HCT116 (cell line): ENCODE measurements at regions not wholly inside any gene's neighbourhood (a gene's known extent, or its start where the extent isn't known, plus 50 kb on each side); places are given as distances from the start of the nearest gene placed in this dataset.
"Not testable (repeated sequence)": the region's sequence is repeated elsewhere in the genome, so short reads cannot be mapped to it uniquely, and the experiment has no call there.

Experiments used
- ATAC-seq: fragments of 200-7000 bp; cut with Tn5 transposase; 2 replicates; pipeline ENCODE4 v1.9.1; 2020; ENCODE audit warnings: mild to moderate bottlenecking, moderate library complexity
- BruUV-seq: library from RNA; stranded (reverse); fragments of 400-500 nt; replicated peaks from 2 replicates; lab custom pipeline; 2021; lab: Mats Ljungman, UMichigan
- CTCF ChIA-PET: fragments of 300-600 bp; sonication (Branson Sonifier 250); formaldehyde crosslinking; loops from one replicate; lab custom pipeline; 2021; ENCODE audit warnings: antibody characterized with exemption; lab: Charles Lee
- POLR2A ChIA-PET: fragments of 300-600, 350-600 bp; sonication (Branson Sonifier 250); formaldehyde crosslinking; loops from one replicate; lab custom pipeline; 2021; ENCODE audit warnings: antibody characterized with exemption; lab: Charles Lee
- RAD21 ChIA-PET, 2 experiments: fragments of 300-600 bp; sonication (Branson Sonifier 250); formaldehyde crosslinking; loops; one replicate each; lab custom pipeline; 2023; ENCODE audit warnings: low total read pairs in 2 of 2; ENCODE audit not compliant: uncharacterized antibody in 2 of 2, unreplicated experiment in 2 of 2, low non-redundant PET in 1 of 2; lab: Charles Lee
- DNase-seq: peaks from one replicate; pipeline ENCODE4 v3.0.0-alpha.2; 2010; ENCODE audit warnings: low read depth, low spot score
- H2AFZ ChIP-seq: fragments of 200-600 bp; shearing (Covaris generic), sonication (generic); 2 replicates; pipeline ENCODE4 v1.6.1; 2017; ENCODE audit warnings: low read depth, mixed run types, mixed read lengths, antibody characterized with exemption, low read length; ENCODE audit not compliant: poor library complexity, severe bottlenecking
- H3K27ac ChIP-seq: 2 replicates; pipeline ENCODE4 v1.5.1; 2012; ENCODE audit warnings: low read depth, low read length
- H3K27me3 ChIP-seq: fragments of 200-600 bp; sonication (generic); 2 replicates; pipeline ENCODE4 v1.6.1; 2016; ENCODE audit warnings: mixed run types, low read length, mixed read lengths; ENCODE audit not compliant: insufficient read depth
- H3K36me3 ChIP-seq, 2 experiments: fragments of 200-500 bp in 1 of 2; fragments of 200-600 bp in 1 of 2; sonication (Bioruptor generic) in 1 of 2; sonication (generic) in 1 of 2; 2 replicates each; pipeline versions ENCODE4 v1.5.1 to v1.6.1; 2014 to 2016; ENCODE audit warnings: low read length in 2 of 2, inconsistent platforms in 1 of 2, mixed read lengths in 1 of 2, mixed run types in 1 of 2; ENCODE audit not compliant: insufficient read depth in 2 of 2, control insufficient read depth in 1 of 2
- H3K4me1 ChIP-seq, 2 experiments: fragments of 200-600 bp in 1 of 2; sonication (generic) in 1 of 2; 2 replicates each; pipeline versions ENCODE4 v1.5.1 to v1.6.1; 2012 to 2017; ENCODE audit warnings: low read length in 2 of 2, inconsistent platforms in 1 of 2, mild to moderate bottlenecking in 1 of 2, mixed read lengths in 1 of 2, mixed run types in 1 of 2, moderate library complexity in 1 of 2; ENCODE audit not compliant: insufficient read depth in 2 of 2, control insufficient read depth in 1 of 2
- H3K4me2 ChIP-seq: fragments of 200-600 bp; sonication (generic); 2 replicates; pipeline ENCODE4 v1.6.1; 2017; ENCODE audit warnings: mixed run types, low read length, mixed read lengths
- H3K4me3 ChIP-seq, 2 experiments: fragments of 200-600 bp in 1 of 2; sonication (generic) in 1 of 2; replicated peaks in 1 of 2; 2 replicates each; pipeline ENCODE4 v1.5.1; 2011 to 2016; ENCODE audit warnings: low read length in 2 of 2, control low read depth in 1 of 2, low read depth in 1 of 2, mild to moderate bottlenecking in 1 of 2, mixed read lengths in 1 of 2, mixed run types in 1 of 2
- H3K79me2 ChIP-seq: fragments of 200-600 bp; sonication (generic); 2 replicates; pipeline ENCODE4 v1.6.1; 2017; ENCODE audit warnings: mild to moderate bottlenecking, mixed run types, low read length, moderate library complexity, mixed read lengths; ENCODE audit not compliant: insufficient read depth
- H3K9ac ChIP-seq: fragments of 200-600 bp; sonication (generic); 2 replicates; pipeline ENCODE4 v1.6.1; 2016; ENCODE audit warnings: low read length, mixed read lengths
- H3K9me2 ChIP-seq: fragments of 200-600 bp; sonication (generic), shearing (Covaris generic); 2 replicates; pipeline ENCODE4 v1.6.1; 2017; ENCODE audit warnings: mixed run types, mild to moderate bottlenecking, moderate library complexity; ENCODE audit not compliant: insufficient read depth
- H3K9me3 ChIP-seq, 2 experiments: fragments of 200-500 bp in 1 of 2; fragments of 200-600 bp in 1 of 2; sonication (Bioruptor generic) in 1 of 2; sonication (generic) in 1 of 2; 2 replicates each; pipeline ENCODE4 v1.6.1; 2014 to 2017; ENCODE audit warnings: low read length in 2 of 2, mixed read lengths in 2 of 2, inconsistent platforms in 1 of 2, low read depth in 1 of 2, mild to moderate bottlenecking in 1 of 2, mixed run types in 1 of 2, moderate library complexity in 1 of 2; ENCODE audit not compliant: control insufficient read depth in 1 of 2, insufficient read depth in 1 of 2
- H4K20me1 ChIP-seq: fragments of 200-600 bp; sonication (generic), shearing (Covaris generic); 2 replicates; pipeline ENCODE4 v1.6.1; 2017; ENCODE audit warnings: mixed run types, mild to moderate bottlenecking, moderate library complexity; ENCODE audit not compliant: insufficient read depth
- EZH2 ChIP-seq: fragments of 200-600 bp; sonication (generic); IDR thresholded peaks from 2 replicates; pipeline ENCODE4 v1.6.1; 2017; ENCODE audit warnings: antibody characterized with exemption, mixed run types
- JUND ChIP-seq: IDR thresholded peaks from 2 replicates; pipeline ENCODE4 v1.6.1; 2012
- REST ChIP-seq: IDR thresholded peaks from 2 replicates; pipeline ENCODE4 v1.6.1; 2012; ENCODE audit warnings: low read depth
- SP1 ChIP-seq: IDR thresholded peaks from 2 replicates; pipeline ENCODE4 v1.6.1; 2012; ENCODE audit warnings: low read depth
- SRF ChIP-seq: IDR thresholded peaks from 2 replicates; pipeline ENCODE4 v1.6.1; 2012; ENCODE audit warnings: low read depth
- TCF7L2 ChIP-seq: IDR thresholded peaks from 2 replicates; pipeline ENCODE4 v1.7.0; 2011; ENCODE audit warnings: borderline replicate concordance, inconsistent platforms; ENCODE audit not compliant: insufficient read depth, insufficient read length; ENCODE audit errors: extremely low read depth
- ZFX ChIP-seq: fragments of 450-650 bp; IDR thresholded peaks from 2 replicates; pipeline ENCODE4 v1.6.1; 2017
- intact Hi-C: fragments of 100-400 bp; cut with micrococcal nuclease; formaldehyde crosslinking; loops from 2 replicates; pipeline ENCODE4 v1.10.0; 2022
- TF ChIP-seq, protein P1 (sequence below): IDR thresholded peaks from 2 replicates; pipeline ENCODE4 v1.6.1; 2012
- TF ChIP-seq, protein P2 (sequence below): IDR thresholded peaks from 2 replicates; pipeline ENCODE4 v1.6.1; 2012

GRCh38 chr6:27829453-27830211, 82.6 kb downstream of the OR2B2 start:
- CTCF ChIA-PET: no interaction called here
- intact Hi-C loops: no loop called here

DNA sequence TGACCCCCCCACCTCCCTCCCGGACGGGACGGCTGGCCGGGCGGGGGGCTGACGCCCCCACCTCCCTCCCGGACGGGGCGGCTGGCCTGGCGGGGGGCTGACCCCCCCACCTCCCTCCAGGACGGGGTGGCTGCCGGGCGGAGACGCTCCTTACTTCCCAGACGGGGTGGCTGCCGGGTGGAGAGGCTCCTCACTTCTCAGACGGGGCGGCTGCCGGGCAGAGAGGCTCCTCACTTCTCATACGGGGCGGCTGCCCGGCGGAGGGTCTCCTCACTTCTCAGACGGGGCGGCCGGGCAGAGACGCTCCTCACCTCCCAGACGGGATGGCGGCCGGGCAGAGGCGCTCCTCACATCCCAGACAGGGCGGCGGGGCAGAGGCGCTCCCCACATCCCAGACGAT, 84.7 kb downstream of the OR2B2 start:
- H4K20me1 ChIP-seq, POLR2A ChIA-PET, H2AFZ ChIP-seq, BruUV-seq, DNase-seq, H3K79me2 ChIP-seq, intact Hi-C loops, H3K27ac ChIP-seq, RAD21 ChIA-PET, H3K9me3 ChIP-seq, H3K9me2 ChIP-seq, H3K4me3 ChIP-seq, ATAC-seq, H3K36me3 ChIP-seq, H3K9ac ChIP-seq, H3K27me3 ChIP-seq, CTCF ChIA-PET, H3K4me2 ChIP-seq: not testable (repeated sequence)
- H3K4me1 ChIP-seq: peaks cover 14 to 49% of the 10 kb centered on the region in 2 experiments; a peak in 3 of 4 replicates

More at GRCh38 chr6:27829453-27830211, 82.6 kb downstream of the OR2B2 start:
- H3K27me3 ChIP-seq: no peaks in the 10 kb centered on the region
- ChIA-PET RAD21 (interaction anchor here in 1 of 2 experiments (1.1 kb wide), 1 partner anchor 67 kb away, joined by 3 read pairs; no protein-coding TSS in a partner anchor), POLR2A (interaction anchor here (0.9 to 11.9 kb wide), 6 partner anchors 8 to 698 kb away, joined by 3 to 422 read pairs (median 197); a partner anchor contains a TSS)
- H3K4me3 ChIP-seq: peak overlapping the region in 1 of 2 experiments; percentile 70; a peak in 3 of 4 replicates
- TF ChIP-seq REST (no peak), TCF7L2 (no peak), ZFX (no peak), EZH2 (no peak), SP1 (no peak), JUND (no peak), SRF (no peak)
- TF ChIP-seq, protein P1, sequence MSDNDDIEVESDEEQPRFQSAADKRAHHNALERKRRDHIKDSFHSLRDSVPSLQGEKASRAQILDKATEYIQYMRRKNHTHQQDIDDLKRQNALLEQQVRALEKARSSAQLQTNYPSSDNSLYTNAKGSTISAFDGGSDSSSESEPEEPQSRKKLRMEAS: no peak
- TF ChIP-seq, protein P2, sequence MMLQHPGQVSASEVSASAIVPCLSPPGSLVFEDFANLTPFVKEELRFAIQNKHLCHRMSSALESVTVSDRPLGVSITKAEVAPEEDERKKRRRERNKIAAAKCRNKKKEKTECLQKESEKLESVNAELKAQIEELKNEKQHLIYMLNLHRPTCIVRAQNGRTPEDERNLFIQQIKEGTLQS: no peak
- H3K79me2 ChIP-seq: no peaks in the 10 kb centered on the region
- no peaks in the 10 kb centered on the region for H3K9me3 ChIP-seq
- no peak overlapping the region for H2AFZ ChIP-seq
- H3K4me2 ChIP-seq: peak overlapping the region; percentile 69
- H3K9me2 ChIP-seq: no peaks in the 10 kb centered on the region
- DNase-seq (no peak), ATAC-seq (no peak)
- peak overlapping the region; percentile 87 for H3K9ac ChIP-seq
- H3K36me3 ChIP-seq: no peaks in the 10 kb centered on the region
- no peaks in the 10 kb centered on the region for H4K20me1 ChIP-seq
- H3K4me1 ChIP-seq: peaks cover 17 to 38% of the 10 kb centered on the region in 2 experiments; a peak in 3 of 4 replicates
- no TSS peak for BruUV-seq
- peak overlapping the region; percentile 94 for H3K27ac ChIP-seq

GRCh38 chr6:27826612-27826985, 85.6 kb downstream of the OR2B2 start:
- intact Hi-C loops, H3K27me3 ChIP-seq, H4K20me1 ChIP-seq, H2AFZ ChIP-seq, POLR2A ChIA-PET, RAD21 ChIA-PET, H3K9ac ChIP-seq, H3K79me2 ChIP-seq, H3K9me2 ChIP-seq, H3K27ac ChIP-seq, BruUV-seq, H3K4me3 ChIP-seq, ATAC-seq, CTCF ChIA-PET, DNase-seq, H3K9me3 ChIP-seq, H3K4me2 ChIP-seq, H3K36me3 ChIP-seq: not testable (repeated sequence)
- H3K4me1 ChIP-seq: peaks cover 6 to 48% of the 10 kb centered on the region in 2 experiments; a peak in 3 of 4 replicates
